Activated CD8-positive, alpha-beta T cell treated with anti-CD3 and anti-CD28 coated beads for 36 hours (primary cell): ENCODE measurements at regions not wholly inside any gene's neighbourhood (a gene's known extent, or its start where the extent isn't known, plus 50 kb on each side); places are given as distances from the start of the nearest gene placed in this dataset.

Source experiments
- ATAC-seq: fragments of 200-7000 bp; cut with Tn5 transposase; one replicate; pipeline ENCODE4 v1.10.0; 2021; ENCODE audit warnings: mild to moderate bottlenecking, moderate library complexity
- CTCF ChIA-PET: fragments of 350-600 bp; sonication (Branson Sonifier 250); formaldehyde crosslinking; loops from one replicate; lab custom pipeline; 2021; ENCODE audit warnings: antibody characterized with exemption; lab: Charles Lee
- POLR2A ChIA-PET: fragments of 350-600 bp; sonication (Branson Sonifier 250); formaldehyde crosslinking; loops from one replicate; lab custom pipeline; 2021; ENCODE audit warnings: antibody characterized with exemption; lab: Charles Lee
- DNase-seq: peaks from one replicate; pipeline ENCODE4 v3.0.0-alpha.2; 2020
- H3K27ac Mint-ChIP-seq: one replicate; pipeline ENCODE4 v1.8.0; 2021; ENCODE audit warnings: mild to moderate bottlenecking, mixed read lengths
- H3K27me3 Mint-ChIP-seq: one replicate; pipeline ENCODE4 v1.8.0; 2021; ENCODE audit warnings: mixed read lengths
- H3K36me3 Mint-ChIP-seq: one replicate; pipeline ENCODE4 v1.8.0; 2021; ENCODE audit warnings: low read depth, mixed read lengths
- H3K4me1 Mint-ChIP-seq: one replicate; pipeline ENCODE4 v1.8.0; 2021; ENCODE audit warnings: low read depth, mixed read lengths
- H3K4me3 Mint-ChIP-seq: one replicate; pipeline ENCODE4 v1.8.0; 2021; ENCODE audit warnings: mild to moderate bottlenecking, moderate library complexity, mixed read lengths
- H3K9me3 Mint-ChIP-seq: one replicate; pipeline ENCODE4 v1.8.0; 2021; ENCODE audit warnings: mixed read lengths
- CTCF ChIP-seq: fragments of 200-600 bp; IDR thresholded peaks from one replicate; pipeline ENCODE4 v1.8.0; 2022; ENCODE audit warnings: antibody characterized with exemption, mild to moderate bottlenecking
- intact Hi-C: fragments of 100-400 bp; cut with micrococcal nuclease; formaldehyde crosslinking; loops from one replicate; pipeline ENCODE4 v1.10.0; 2022

GRCh38 chr12:28130234-28130624, 60.0 kb upstream of the CCDC91 start:
- no peak overlapping the region for H3K27ac Mint-ChIP-seq
- ATAC-seq (no peak), DNase-seq (no peak)
- H3K4me1 Mint-ChIP-seq, result no peaks in the 10 kb centered on the region
- intact Hi-C loops, result no loop called here
- no peak overlapping the region for H3K4me3 Mint-ChIP-seq
- CTCF ChIA-PET, result no interaction called here
- H3K36me3 Mint-ChIP-seq, result no peaks in the 10 kb centered on the region
- no peaks in the 10 kb centered on the region for H3K9me3 Mint-ChIP-seq
- POLR2A ChIA-PET, result no interaction called here
- no peak for TF ChIP-seq CTCF
- no peaks in the 10 kb centered on the region for H3K27me3 Mint-ChIP-seq

- no peaks in the 10 kb centered on the region for H3K36me3 Mint-ChIP-seq
- no peaks in the 10 kb centered on the region for H3K4me1 Mint-ChIP-seq
- no peak for ATAC-seq
- H3K4me3 Mint-ChIP-seq, result no peak overlapping the region
- no peak for TF ChIP-seq CTCF
- CTCF ChIA-PET, result no interaction called here
- H3K9me3 Mint-ChIP-seq, result no peaks in the 10 kb centered on the region
- no peaks in the 10 kb centered on the region for H3K27me3 Mint-ChIP-seq
- intact Hi-C loops, result no loop called here
- peak; percentile 4 for DNase-seq
- POLR2A ChIA-PET, result no interaction called here
- no peak overlapping the region for H3K27ac Mint-ChIP-seq
Observed at GRCh38 chr12:28130625-28131598, 59.3 kb upstream of the CCDC91 start.

DNA sequence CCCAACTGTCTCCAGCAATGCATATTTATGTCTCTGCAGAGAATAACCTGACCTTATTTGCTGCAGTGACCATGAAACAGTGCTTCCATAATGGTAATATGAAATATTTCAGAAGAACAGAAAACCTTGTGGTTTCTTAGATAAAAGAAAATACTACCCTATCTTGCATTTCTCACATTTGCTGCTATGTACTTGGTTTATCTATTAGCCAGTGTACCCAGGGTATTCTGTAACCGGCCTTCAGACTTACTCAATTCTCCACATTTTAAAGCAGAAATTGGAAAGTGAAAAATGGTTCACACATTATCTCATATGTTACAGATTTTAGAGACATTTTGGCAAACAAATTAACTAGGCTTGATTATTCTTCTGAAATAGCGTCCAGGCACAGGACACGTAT, 57.9 kb upstream of the CCDC91 start:
- no peaks in the 10 kb centered on the region for H3K4me1 Mint-ChIP-seq

GRCh38 chr12:28135801-28136439, 54.3 kb upstream of the CCDC91 start:
- DNase-seq (no peak), ATAC-seq (no peak)
- H3K4me1 Mint-ChIP-seq, result no peaks in the 10 kb centered on the region
- no peaks in the 10 kb centered on the region for H3K9me3 Mint-ChIP-seq
- no peak overlapping the region for H3K27ac Mint-ChIP-seq
- H3K27me3 Mint-ChIP-seq, result peaks cover 1% of the 10 kb centered on the region
- no peaks in the 10 kb centered on the region for H3K36me3 Mint-ChIP-seq
- TF ChIP-seq CTCF, result no peak
- CTCF ChIA-PET, result no interaction called here
- intact Hi-C loops, result no loop called here
- H3K4me3 Mint-ChIP-seq, result no peak overlapping the region
- POLR2A ChIA-PET, result no interaction called here

More for the DNA sequence above, 57.9 kb upstream of the CCDC91 start:
- no peak overlapping the region for H3K27ac Mint-ChIP-seq
- no peak for TF ChIP-seq CTCF
- no peaks in the 10 kb centered on the region for H3K9me3 Mint-ChIP-seq
- intact Hi-C loops, result no loop called here
- ATAC-seq, result no peak
- CTCF ChIA-PET, result no interaction called here
- POLR2A ChIA-PET, result no interaction called here
- H3K4me3 Mint-ChIP-seq, result no peak overlapping the region
- H3K36me3 Mint-ChIP-seq, result no peaks in the 10 kb centered on the region
- no peak for DNase-seq
- peaks cover 1% of the 10 kb centered on the region for H3K27me3 Mint-ChIP-seq

DNA sequence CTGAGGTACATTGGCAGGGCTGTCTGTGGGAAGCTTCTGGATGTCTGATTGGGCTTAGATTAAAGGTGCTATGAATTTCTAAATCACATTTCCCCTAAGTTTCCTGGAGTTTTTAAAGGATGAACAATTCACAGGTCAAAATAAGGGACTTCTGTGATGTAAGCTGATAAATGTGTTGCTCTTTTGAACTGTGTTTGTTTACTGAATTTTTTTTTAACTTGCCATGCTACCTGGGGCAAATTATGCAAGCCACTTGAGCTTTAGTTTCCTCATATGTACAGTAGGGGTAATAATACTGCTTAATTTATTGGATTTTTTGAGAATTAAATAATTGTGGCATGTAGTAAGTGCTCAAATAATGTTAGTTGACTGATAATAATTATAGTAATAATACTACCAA, 52.8 kb upstream of the CCDC91 start:
- no peak overlapping the region for H3K27ac Mint-ChIP-seq
- no peaks in the 10 kb centered on the region for H3K36me3 Mint-ChIP-seq
- no peaks in the 10 kb centered on the region for H3K9me3 Mint-ChIP-seq
- intact Hi-C loops, result no loop called here
- ChIA-PET CTCF (interaction anchor here (1.6 kb wide), 1 partner anchor 8 kb away, joined by 4 read pairs; no protein-coding TSS in a partner anchor), POLR2A (no interaction called here)
- peaks cover 1% of the 10 kb centered on the region for H3K27me3 Mint-ChIP-seq
- TF ChIP-seq CTCF, result no peak
- no peak overlapping the region for H3K4me3 Mint-ChIP-seq
- H3K4me1 Mint-ChIP-seq, result no peaks in the 10 kb centered on the region
- ATAC-seq (no peak), DNase-seq (no peak)
